ENCODE measurements at regions not wholly inside any gene's neighbourhood (a gene's known extent, or its start where the extent isn't known, plus 50 kb on each side); places are given as distances from the start of the nearest gene placed in this dataset.

DNA sequence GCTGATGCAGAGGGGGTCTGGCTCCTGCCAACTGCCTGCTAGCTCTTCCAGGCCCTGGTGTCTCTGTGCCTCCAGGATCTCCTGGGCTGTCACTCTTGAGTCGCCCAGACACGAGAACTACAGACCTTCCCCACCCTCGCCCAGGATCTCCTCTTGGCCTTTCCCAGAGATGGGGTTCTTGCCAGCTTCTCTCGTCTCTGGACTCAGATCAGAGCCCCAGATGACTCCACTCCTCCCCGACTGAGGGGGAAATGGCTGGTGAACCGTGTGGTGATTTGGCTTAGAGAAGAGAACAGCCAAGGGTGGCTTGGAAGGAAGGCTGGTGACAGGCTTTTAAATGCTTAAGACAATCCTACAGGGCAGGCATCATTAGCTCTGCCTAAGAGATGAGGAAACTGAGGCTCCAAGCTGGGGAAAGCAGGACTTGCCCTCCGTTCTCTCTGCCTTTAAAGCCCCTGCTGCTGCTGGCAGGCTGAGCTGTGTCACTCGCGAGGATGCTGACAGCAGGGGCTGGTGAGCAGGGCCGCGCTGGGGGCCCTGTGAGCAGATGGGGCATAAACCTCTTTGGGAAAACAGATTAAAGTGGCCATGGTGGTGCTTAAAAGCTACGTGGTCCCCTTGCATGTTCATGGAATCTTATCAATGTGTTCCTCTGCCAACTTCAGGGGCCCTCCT lies 90.3 kb upstream of the THY1 start:
- Histone ChIP-seq H3K36me3 (no peaks in the 10 kb centered on the region), H3K27ac (replicated peaks in 1 of 4) (no peak overlapping the region), H3K27me3 (peaks cover 0 to 4% (median 0%) of the 10 kb centered on the region in 4 donors), H3K4me1 (peaks cover 0 to 9% (median 8%) of the 10 kb centered on the region in 4 donors), H3K9me3 (no peaks in the 10 kb centered on the region), H3K4me3 (no peak overlapping the region)
- DNase-seq (ENCODE audit: extremely low spot score), result no peak
- intact Hi-C loops (cut with DNase I), result no loop called here
- TF ChIP-seq EP300 (IDR thresholded peaks at IDR 0.05) (no peak), POLR2AphosphoS5 (IDR thresholded peaks at IDR 0.05) (no peak), POLR2A (IDR thresholded peaks at IDR 0.05; ENCODE audit: low read depth) (no peak)
- TF ChIP-seq, protein P1, sequence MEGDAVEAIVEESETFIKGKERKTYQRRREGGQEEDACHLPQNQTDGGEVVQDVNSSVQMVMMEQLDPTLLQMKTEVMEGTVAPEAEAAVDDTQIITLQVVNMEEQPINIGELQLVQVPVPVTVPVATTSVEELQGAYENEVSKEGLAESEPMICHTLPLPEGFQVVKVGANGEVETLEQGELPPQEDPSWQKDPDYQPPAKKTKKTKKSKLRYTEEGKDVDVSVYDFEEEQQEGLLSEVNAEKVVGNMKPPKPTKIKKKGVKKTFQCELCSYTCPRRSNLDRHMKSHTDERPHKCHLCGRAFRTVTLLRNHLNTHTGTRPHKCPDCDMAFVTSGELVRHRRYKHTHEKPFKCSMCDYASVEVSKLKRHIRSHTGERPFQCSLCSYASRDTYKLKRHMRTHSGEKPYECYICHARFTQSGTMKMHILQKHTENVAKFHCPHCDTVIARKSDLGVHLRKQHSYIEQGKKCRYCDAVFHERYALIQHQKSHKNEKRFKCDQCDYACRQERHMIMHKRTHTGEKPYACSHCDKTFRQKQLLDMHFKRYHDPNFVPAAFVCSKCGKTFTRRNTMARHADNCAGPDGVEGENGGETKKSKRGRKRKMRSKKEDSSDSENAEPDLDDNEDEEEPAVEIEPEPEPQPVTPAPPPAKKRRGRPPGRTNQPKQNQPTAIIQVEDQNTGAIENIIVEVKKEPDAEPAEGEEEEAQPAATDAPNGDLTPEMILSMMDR (IDR thresholded peaks at IDR 0.05), result no peak
- WGBS, result 65% methylated on average over 12 of the region's 12 CpGs

DNA sequence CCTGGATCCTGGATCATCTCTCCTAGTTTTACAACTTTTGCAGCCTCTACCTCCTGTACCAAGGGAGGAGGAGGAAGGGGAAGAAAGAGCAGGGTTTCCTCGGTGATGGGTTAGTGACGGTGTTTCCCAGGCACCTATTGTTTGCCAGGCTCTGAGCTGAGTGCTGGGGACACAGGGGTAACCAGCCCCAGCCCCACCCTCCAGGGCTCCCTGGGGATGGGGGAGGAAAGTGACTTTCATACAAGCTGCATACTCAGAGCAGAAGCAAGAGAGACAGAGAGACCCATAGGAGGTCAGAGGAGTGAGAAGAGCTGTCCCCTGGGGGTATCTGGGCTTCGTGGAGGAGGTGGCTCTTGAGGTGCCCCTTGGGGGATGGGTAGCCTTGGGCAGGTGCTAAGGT lies 89.4 kb upstream of the THY1 start:
- Histone ChIP-seq H3K4me1 (peaks cover 0 to 9% (median 8%) of the 10 kb centered on the region in 4 donors), H3K36me3 (no peaks in the 10 kb centered on the region), H3K27ac (replicated peaks in 1 of 4) (no peak overlapping the region), H3K27me3 (peaks cover 0 to 4% (median 0%) of the 10 kb centered on the region in 4 donors), H3K9me3 (no peaks in the 10 kb centered on the region), H3K4me3 (no peak overlapping the region)
- TF ChIP-seq, protein P1 (IDR thresholded peaks at IDR 0.05), result no peak
- TF ChIP-seq EP300 (IDR thresholded peaks at IDR 0.05) (no peak), POLR2AphosphoS5 (IDR thresholded peaks at IDR 0.05) (no peak), POLR2A (IDR thresholded peaks at IDR 0.05; ENCODE audit: low read depth) (no peak)
- DNase-seq (ENCODE audit: extremely low spot score), result no peak
- 41% methylated on average over 3 of the region's 3 CpGs for WGBS
- intact Hi-C loops (cut with DNase I), result no loop called here

DNA sequence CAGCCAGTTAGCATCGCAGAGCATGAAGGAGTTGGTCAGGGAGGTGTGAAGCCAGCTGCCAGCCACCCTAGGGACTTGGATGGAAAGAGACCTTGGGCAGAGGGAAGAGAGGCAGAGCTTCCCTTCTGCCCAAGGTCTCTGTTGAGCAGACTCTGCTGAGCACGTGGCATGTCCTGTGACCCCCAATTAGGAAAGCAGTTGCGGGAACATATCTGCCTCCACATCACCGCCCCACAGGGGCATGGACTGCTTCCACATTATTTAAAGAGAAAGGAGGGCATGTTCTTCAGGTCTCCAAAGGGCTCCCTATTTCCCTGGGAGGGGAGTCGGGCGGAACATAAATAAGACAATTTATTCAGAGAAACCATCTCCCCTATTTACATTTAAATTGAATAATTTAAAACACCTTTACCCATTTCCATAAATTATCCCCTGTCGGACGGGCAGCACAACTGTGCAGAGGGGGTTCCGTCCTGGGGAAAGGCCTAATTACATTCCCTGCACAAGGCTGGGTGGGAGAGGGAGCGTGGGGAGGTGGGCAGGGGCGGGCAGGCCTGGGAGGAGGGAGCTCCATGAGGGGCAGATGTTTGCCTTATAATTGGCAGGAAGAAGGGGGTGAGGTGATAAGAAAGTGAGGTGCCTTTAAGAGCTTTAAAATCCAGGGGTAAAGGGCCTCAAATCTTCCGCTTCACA lies 88.8 kb upstream of the THY1 start:
- 74% methylated on average over 11 of the region's 12 CpGs for WGBS
- Histone ChIP-seq H3K27me3 (peaks cover 0 to 4% (median 0%) of the 10 kb centered on the region in 4 donors), H3K4me1 (peaks cover 0 to 9% (median 8%) of the 10 kb centered on the region in 4 donors), H3K4me3 (no peak overlapping the region), H3K36me3 (no peaks in the 10 kb centered on the region), H3K9me3 (no peaks in the 10 kb centered on the region), H3K27ac (replicated peaks in 1 of 4) (no peak overlapping the region)
- TF ChIP-seq EP300 (IDR thresholded peaks at IDR 0.05) (no peak), POLR2A (IDR thresholded peaks at IDR 0.05; ENCODE audit: low read depth) (no peak), POLR2AphosphoS5 (IDR thresholded peaks at IDR 0.05) (no peak)
- TF ChIP-seq, protein P1 (IDR thresholded peaks at IDR 0.05), result no peak
- intact Hi-C loops (cut with DNase I), result no loop called here
- DNase-seq (ENCODE audit: extremely low spot score), result no peak

DNA sequence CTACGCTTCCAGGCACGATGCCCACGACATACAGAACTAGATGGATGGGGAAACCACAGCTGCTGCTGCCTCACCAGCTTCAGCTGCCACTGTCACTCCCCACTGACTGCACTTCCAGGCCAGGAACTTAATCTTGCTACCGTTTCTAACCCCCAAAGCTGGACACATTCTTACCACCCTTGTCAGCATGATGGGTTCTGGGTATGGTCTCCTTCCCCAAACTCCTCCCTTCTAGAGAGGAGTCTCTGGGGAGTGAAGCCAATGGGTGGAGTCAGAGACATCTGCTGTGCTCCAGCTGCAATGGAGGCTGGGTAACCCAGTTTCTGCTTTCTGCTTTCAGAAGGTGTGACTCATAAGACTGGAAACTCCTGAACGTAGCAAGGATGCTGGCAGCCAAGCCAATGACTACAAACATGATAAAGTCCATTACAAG lies 87.0 kb upstream of the THY1 start:
- no peak for DNase-seq (ENCODE audit: extremely low spot score)
- intact Hi-C loops (cut with DNase I), result no loop called here

More for the DNA sequence above, 87.0 kb upstream of the THY1 start:
- Histone ChIP-seq H3K9me3 (no peaks in the 10 kb centered on the region), H3K27ac (replicated peaks in 1 of 4) (peak overlapping the region; percentile 26 to 62 (median 50)), H3K4me1 (peaks cover 0 to 9% (median 8%) of the 10 kb centered on the region in 4 donors), H3K4me3 (no peak overlapping the region), H3K36me3 (no peaks in the 10 kb centered on the region), H3K27me3 (peaks cover 0 to 4% (median 2%) of the 10 kb centered on the region in 4 donors)
- TF ChIP-seq, protein P1 (IDR thresholded peaks at IDR 0.05), result no peak
- TF ChIP-seq EP300 (IDR thresholded peaks at IDR 0.05), result no peak
- no peak for TF ChIP-seq POLR2A (IDR thresholded peaks at IDR 0.05; ENCODE audit: low read depth)
- TF ChIP-seq POLR2AphosphoS5 (IDR thresholded peaks at IDR 0.05), result no peak
- 45% methylated on average over 5 of the region's 5 CpGs for WGBS
